DOHH2 (cell line): ENCODE measurements at regions not wholly inside any gene's neighbourhood (a gene's known extent, or its start where the extent isn't known, plus 50 kb on each side); places are given as distances from the start of the nearest gene placed in this dataset.

Source experiments
- EZH2phosphoT487 ChIP-seq: fragments of 200-600 bp; sonication (generic); IDR thresholded peaks from 2 replicates; pipeline ENCODE4 v1.6.1; 2017; ENCODE audit warnings: borderline replicate concordance, mild to moderate bottlenecking, antibody characterized with exemption, low read length, moderate library complexity, mixed read lengths
- TF ChIP-seq, protein P1 (sequence below): fragments of 200-600 bp; sonication (generic); IDR thresholded peaks from one replicate; pipeline ENCODE4 v1.5.1; 2014; ENCODE audit warnings: antibody characterized with exemption, mild to moderate bottlenecking, low read depth, low read length; ENCODE audit not compliant: poor library complexity, severe bottlenecking

DNA sequence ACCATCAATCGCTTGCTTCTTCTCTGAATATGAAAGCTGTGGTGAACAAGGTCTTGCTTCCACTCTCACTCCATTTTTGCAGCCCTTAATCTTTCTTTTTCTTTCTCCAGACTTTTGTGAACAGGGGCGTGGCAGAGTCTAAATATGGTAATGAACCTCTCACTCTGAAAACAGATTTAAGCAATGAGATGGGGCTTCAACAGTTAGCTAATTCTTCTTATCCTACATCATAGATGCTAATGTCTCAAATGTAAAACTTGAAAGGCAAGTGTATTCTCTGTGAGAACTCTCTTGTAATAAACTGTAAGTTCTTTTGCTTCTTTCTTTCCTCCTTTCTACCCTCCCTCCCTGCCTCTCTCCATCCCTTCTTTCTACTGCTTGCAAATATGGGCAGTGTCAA, 106.5 kb upstream of the ANK2 start:
- TF ChIP-seq EZH2phosphoT487: no peak
- TF ChIP-seq, protein P1, sequence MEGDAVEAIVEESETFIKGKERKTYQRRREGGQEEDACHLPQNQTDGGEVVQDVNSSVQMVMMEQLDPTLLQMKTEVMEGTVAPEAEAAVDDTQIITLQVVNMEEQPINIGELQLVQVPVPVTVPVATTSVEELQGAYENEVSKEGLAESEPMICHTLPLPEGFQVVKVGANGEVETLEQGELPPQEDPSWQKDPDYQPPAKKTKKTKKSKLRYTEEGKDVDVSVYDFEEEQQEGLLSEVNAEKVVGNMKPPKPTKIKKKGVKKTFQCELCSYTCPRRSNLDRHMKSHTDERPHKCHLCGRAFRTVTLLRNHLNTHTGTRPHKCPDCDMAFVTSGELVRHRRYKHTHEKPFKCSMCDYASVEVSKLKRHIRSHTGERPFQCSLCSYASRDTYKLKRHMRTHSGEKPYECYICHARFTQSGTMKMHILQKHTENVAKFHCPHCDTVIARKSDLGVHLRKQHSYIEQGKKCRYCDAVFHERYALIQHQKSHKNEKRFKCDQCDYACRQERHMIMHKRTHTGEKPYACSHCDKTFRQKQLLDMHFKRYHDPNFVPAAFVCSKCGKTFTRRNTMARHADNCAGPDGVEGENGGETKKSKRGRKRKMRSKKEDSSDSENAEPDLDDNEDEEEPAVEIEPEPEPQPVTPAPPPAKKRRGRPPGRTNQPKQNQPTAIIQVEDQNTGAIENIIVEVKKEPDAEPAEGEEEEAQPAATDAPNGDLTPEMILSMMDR: no peak
